ENCODE measurements at regions not wholly inside any gene's neighbourhood (a gene's known extent, or its start where the extent isn't known, plus 50 kb on each side); places are given as distances from the start of the nearest gene placed in this dataset.
"Not testable (repeated sequence)": the region's sequence is repeated elsewhere in the genome, so short reads cannot be mapped to it uniquely, and the experiment has no call there.

DNA sequence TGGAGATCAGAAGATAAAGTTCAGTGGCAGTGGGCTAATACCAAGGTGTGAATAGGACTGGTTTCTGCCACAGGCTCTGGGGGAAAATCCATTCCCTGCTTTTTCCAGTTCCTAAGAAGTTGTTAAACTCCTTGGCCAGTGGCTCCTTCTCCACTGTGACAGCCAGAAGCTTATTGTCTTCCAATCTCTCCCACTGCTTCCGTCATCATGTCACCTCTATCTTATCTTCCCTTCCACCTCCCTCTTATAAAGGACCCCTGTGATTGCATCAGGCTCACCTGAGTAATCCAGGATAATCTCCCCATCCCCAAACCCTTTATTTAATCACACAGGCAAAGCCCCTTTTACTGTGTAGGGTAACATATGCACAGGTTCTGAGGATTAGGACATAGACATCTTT is 431.2 kb upstream of the SLC10A2 start:
- Histone ChIP-seq H3K27me3 (no peaks in the 10 kb centered on the region), H3K27ac (no peak overlapping the region), H3K9me3 (no peaks in the 10 kb centered on the region), H3K4me3 (no peak overlapping the region), H3K36me3 (no peaks in the 10 kb centered on the region), H3K4me1 (no peaks in the 10 kb centered on the region)
- intact Hi-C loops (cut with DNase I; ENCODE audit: low total_unique reads) = no loop called here
- DNase-seq = no peak
- TF ChIP-seq, protein P1, sequence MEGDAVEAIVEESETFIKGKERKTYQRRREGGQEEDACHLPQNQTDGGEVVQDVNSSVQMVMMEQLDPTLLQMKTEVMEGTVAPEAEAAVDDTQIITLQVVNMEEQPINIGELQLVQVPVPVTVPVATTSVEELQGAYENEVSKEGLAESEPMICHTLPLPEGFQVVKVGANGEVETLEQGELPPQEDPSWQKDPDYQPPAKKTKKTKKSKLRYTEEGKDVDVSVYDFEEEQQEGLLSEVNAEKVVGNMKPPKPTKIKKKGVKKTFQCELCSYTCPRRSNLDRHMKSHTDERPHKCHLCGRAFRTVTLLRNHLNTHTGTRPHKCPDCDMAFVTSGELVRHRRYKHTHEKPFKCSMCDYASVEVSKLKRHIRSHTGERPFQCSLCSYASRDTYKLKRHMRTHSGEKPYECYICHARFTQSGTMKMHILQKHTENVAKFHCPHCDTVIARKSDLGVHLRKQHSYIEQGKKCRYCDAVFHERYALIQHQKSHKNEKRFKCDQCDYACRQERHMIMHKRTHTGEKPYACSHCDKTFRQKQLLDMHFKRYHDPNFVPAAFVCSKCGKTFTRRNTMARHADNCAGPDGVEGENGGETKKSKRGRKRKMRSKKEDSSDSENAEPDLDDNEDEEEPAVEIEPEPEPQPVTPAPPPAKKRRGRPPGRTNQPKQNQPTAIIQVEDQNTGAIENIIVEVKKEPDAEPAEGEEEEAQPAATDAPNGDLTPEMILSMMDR (IDR thresholded peaks at IDR 0.05) = no peak

DNA sequence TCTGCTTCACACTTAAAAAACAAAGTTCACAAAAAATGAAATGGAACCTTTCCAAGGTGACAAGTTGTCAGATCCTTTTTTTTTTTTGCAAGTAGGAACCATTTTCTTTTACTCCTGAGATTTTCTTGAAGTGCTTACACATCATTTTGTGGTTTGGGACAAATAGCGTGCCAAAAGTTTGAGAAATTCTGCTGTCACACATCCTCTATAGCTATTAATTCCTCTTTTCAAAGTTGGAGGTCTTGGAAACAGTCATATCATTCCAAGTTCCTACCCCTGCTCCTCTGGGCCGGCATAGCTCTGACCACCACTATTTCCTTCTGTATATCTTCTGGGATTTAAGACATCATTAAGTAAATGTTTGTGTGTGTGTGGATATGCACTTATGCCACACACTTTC is 421.6 kb upstream of the SLC10A2 start:
- intact Hi-C loops (cut with DNase I; ENCODE audit: low total_unique reads) = no loop called here
- H3K27ac ChIP-seq = no peak overlapping the region
- H3K4me3 ChIP-seq = no peak overlapping the region
- no peak for DNase-seq
- TF ChIP-seq, protein P1 (IDR thresholded peaks at IDR 0.05) = no peak
- no peaks in the 10 kb centered on the region for H3K27me3 ChIP-seq
- H3K36me3 ChIP-seq = no peaks in the 10 kb centered on the region
- no peaks in the 10 kb centered on the region for H3K4me1 ChIP-seq
- no peaks in the 10 kb centered on the region for H3K9me3 ChIP-seq

DNA sequence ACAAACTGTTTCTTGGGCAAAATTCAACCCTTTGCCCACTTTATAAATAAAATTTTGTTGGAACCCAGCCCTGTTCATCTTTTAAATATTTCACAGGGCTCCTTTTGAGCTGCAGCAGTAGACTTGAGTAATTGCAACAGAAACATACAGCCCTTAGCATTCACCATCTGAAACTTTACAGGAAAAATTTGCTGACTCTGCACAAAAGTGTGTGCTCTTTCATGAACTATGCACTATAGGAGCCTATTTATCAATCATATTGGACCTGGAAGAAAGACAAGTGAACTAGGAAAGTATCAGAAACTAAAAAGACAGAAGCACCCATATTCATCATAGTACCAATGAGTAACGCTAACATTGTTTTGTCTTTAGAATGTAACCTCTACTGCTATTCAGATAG is 406.9 kb upstream of the SLC10A2 start:
- TF ChIP-seq, protein P1 (IDR thresholded peaks at IDR 0.05) = no peak
- H3K4me3 ChIP-seq = no peak overlapping the region
- H3K36me3 ChIP-seq = no peaks in the 10 kb centered on the region
- no peaks in the 10 kb centered on the region for H3K9me3 ChIP-seq
- no peaks in the 10 kb centered on the region for H3K4me1 ChIP-seq
- DNase-seq = no peak
- H3K27ac ChIP-seq = no peak overlapping the region
- intact Hi-C loops (cut with DNase I; ENCODE audit: low total_unique reads) = no loop called here
- H3K27me3 ChIP-seq = no peaks in the 10 kb centered on the region

DNA sequence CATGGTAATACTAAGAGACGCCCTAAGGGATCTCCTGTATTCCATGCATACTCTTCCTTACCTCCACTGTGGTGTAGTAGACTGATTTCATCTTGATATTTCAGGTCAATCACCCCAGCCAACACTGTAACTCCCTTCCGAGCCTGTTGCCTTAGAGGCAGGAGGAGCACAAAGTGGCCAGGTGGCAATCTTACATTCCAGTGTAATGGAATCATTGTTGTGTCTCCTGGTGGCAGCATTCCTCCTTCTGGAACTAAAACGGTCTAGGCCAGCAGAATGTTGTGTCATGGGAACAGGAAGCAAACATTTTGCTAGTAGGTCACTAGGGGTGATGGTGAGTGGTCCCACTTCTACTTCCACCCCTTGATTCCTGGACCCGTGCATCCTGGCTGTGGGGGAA is 405.7 kb upstream of the SLC10A2 start:
- intact Hi-C loops (cut with DNase I; ENCODE audit: low total_unique reads) = no loop called here
- Histone ChIP-seq H3K27me3 (no peaks in the 10 kb centered on the region), H3K9me3 (no peaks in the 10 kb centered on the region), H3K36me3 (no peaks in the 10 kb centered on the region), H3K4me3 (no peak overlapping the region), H3K27ac (no peak overlapping the region), H3K4me1 (no peaks in the 10 kb centered on the region)
- TF ChIP-seq, protein P1 (IDR thresholded peaks at IDR 0.05) = no peak
- DNase-seq = no peak

DNA sequence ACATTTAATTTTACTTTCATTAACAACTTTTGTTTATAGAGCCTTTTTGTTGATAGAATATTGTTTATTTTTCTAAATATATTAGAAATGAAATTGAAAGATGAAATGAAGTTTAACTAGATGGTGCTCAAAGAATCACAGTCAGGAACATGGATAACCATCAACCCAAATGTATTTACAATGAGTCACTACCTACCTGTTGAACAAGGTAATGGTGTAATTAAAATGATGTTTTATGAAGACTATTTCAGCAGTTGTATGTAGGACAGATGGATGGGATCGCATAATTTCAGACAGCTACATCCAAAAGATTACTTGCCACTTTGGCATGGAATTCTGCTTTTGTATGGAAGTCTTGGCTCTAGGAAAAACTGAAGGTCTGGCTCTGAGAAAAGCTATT is 403.6 kb upstream of the SLC10A2 start:
- Histone ChIP-seq H3K9me3 (no peaks in the 10 kb centered on the region), H3K36me3 (no peaks in the 10 kb centered on the region), H3K27me3 (no peaks in the 10 kb centered on the region), H3K27ac (no peak overlapping the region), H3K4me1 (no peaks in the 10 kb centered on the region), H3K4me3 (no peak overlapping the region)
- intact Hi-C loops (cut with DNase I; ENCODE audit: low total_unique reads) = no loop called here
- DNase-seq = no peak
- TF ChIP-seq, protein P1 (IDR thresholded peaks at IDR 0.05) = no peak

DNA sequence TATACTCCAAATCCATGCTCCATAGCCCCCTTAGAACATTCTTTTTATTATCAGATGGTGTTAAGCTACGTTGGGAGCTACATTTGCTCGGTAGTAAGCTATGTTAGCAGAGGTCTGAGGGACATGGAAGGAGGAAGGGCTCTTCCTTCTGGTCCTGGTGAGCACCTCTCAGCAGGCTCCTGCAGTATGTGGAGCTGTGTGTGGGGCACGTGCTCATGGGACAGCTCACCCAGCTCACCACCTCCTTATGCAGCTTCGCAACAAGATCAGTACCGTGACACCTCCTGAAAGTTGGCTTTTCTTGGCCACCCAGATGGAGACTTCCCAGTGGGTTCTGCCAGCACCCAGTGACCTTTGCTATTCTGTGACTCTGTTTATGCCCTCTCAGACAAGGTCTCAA is 400.5 kb upstream of the SLC10A2 start:
- DNase-seq = no peak
- Histone ChIP-seq H3K27ac (no peak overlapping the region), H3K9me3 (no peaks in the 10 kb centered on the region), H3K4me3 (no peak overlapping the region), H3K4me1 (no peaks in the 10 kb centered on the region), H3K27me3 (no peaks in the 10 kb centered on the region), H3K36me3 (no peaks in the 10 kb centered on the region)
- TF ChIP-seq, protein P1 (IDR thresholded peaks at IDR 0.05) = no peak
- intact Hi-C loops (cut with DNase I; ENCODE audit: low total_unique reads) = no loop called here

DNA sequence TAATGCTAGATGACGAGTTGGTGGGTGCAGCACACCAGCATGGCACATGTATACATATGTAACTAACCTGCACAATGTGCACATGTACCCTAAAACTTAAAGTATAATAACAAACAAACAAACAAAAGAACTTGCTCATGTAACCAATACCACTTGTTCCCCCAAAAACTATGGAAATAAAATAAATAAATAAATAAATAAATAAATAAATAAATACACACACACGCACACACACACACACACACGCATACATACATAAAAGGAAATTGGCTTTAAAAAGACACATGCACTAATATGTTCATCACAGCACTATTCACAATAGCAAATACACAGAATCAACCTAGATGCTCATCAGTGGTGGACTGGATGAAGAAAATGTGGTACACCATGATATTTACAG is 394.0 kb upstream of the SLC10A2 start:
- H3K4me1 ChIP-seq; H3K36me3 ChIP-seq; H3K27ac ChIP-seq; H3K27me3 ChIP-seq; H3K9me3 ChIP-seq; DNase-seq; H3K4me3 ChIP-seq; intact Hi-C loops (cut with DNase I; ENCODE audit: low total_unique reads): not testable (repeated sequence)

DNA sequence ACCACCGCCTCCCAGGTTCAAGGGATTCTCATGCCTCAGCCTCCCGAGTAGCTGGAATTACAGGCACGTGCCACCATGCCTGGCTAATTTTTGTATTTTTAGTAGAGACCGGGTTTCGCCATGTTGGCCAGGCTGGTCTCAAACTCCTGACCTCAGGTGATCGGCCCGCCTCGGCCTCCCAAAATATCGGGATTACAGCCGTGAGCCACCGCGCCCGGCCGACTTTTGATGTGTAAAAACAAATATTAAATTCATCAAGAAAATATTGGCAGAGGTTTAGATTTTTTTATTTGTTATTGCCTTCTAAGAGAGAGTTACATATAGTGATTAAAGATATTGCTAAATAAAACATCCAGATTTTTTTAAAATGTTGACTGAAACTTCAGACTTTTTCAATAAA is 390.8 kb upstream of the SLC10A2 start:
- DNase-seq; H3K27me3 ChIP-seq; intact Hi-C loops (cut with DNase I; ENCODE audit: low total_unique reads); H3K4me3 ChIP-seq; H3K36me3 ChIP-seq; H3K27ac ChIP-seq; H3K4me1 ChIP-seq; H3K9me3 ChIP-seq: not testable (repeated sequence)
